IMR-90 (cell line): ENCODE measurements at regions not wholly inside any gene's neighbourhood (a gene's known extent, or its start where the extent isn't known, plus 50 kb on each side); places are given as distances from the start of the nearest gene placed in this dataset.

Source experiments
- ATAC-seq: fragments of 200-7000 bp; cut with Tn5 transposase; 2 replicates; pipeline ENCODE4 v1.9.1; 2020; ENCODE audit warnings: low read depth, mild to moderate bottlenecking, moderate library complexity
- BruUV-seq: library from RNA; stranded (reverse); fragments of 400-500 nt; replicated peaks from 2 replicates; lab custom pipeline; 2021; lab: Mats Ljungman, UMichigan
- CTCF ChIA-PET: fragments of 300-600 bp; formaldehyde crosslinking; extraction: SDS; loops from one replicate; lab custom pipeline; 2021; ENCODE audit warnings: antibody characterized with exemption; lab: Yijun Ruan, JAX
- POLR2A ChIA-PET: fragments of 300-600 bp; sonication (Branson Sonifier 250); formaldehyde crosslinking; loops from one replicate; lab custom pipeline; 2022; ENCODE audit warnings: antibody characterized with exemption; ENCODE audit not compliant: unreplicated experiment; lab: Charles Lee
- DNase-seq: peaks from one replicate; pipeline ENCODE4 v3.0.0; 2013
- H2AFZ ChIP-seq: replicated peaks from 2 replicates; pipeline ENCODE3; 2013; ENCODE audit warnings: low read length, mild to moderate bottlenecking; ENCODE audit not compliant: poor library complexity
- H2AK5ac ChIP-seq: 2 replicates; pipeline ENCODE4 v1.6.1; 2013; ENCODE audit warnings: low read depth, low read length, inconsistent platforms
- H2AK9ac ChIP-seq: replicated peaks from 2 replicates; pipeline ENCODE3; 2013; ENCODE audit warnings: mild to moderate bottlenecking, low read depth, low read length, moderate library complexity; ENCODE audit not compliant: poor library complexity
- H2BK120ac ChIP-seq: 2 replicates; pipeline ENCODE4 v1.6.1; 2013; ENCODE audit warnings: low read depth, low read length, inconsistent platforms
- H2BK15ac ChIP-seq: 3 replicates; pipeline ENCODE4 v1.6.1; 2013; ENCODE audit warnings: low read depth, low read length, inconsistent platforms
- H2BK20ac ChIP-seq: 2 replicates; pipeline ENCODE4 v1.6.1; 2013; ENCODE audit warnings: low read depth, mild to moderate bottlenecking, inconsistent platforms, low read length, moderate library complexity
- H2BK5ac ChIP-seq: 2 replicates; pipeline ENCODE4 v1.6.1; 2013; ENCODE audit warnings: mild to moderate bottlenecking, low read depth, low read length, inconsistent platforms; ENCODE audit not compliant: poor library complexity, severe bottlenecking
- H3K14ac ChIP-seq: replicated peaks from 2 replicates; pipeline ENCODE4 v1.6.1; 2013; ENCODE audit warnings: low read depth, low read length, inconsistent platforms
- H3K18ac ChIP-seq: 2 replicates; pipeline ENCODE4 v1.6.1; 2013; ENCODE audit warnings: low read depth, low read length, control low read depth
- H3K23ac ChIP-seq: 2 replicates; pipeline ENCODE4 v1.6.1; 2013; ENCODE audit warnings: low read depth, low read length, inconsistent platforms
- H3K27ac ChIP-seq: 2 replicates; pipeline ENCODE4 v1.5.1; 2013; ENCODE audit warnings: mild to moderate bottlenecking, control low read depth, low read length; ENCODE audit not compliant: insufficient read depth
- H3K27me3 ChIP-seq: 2 replicates; pipeline ENCODE4 v1.6.1; 2013; ENCODE audit warnings: low read length; ENCODE audit not compliant: control insufficient read depth, insufficient read depth
- H3K36me3 ChIP-seq: 2 replicates; pipeline ENCODE4 v1.6.1; 2013; ENCODE audit warnings: low read length, mixed read lengths; ENCODE audit not compliant: control insufficient read depth, insufficient read depth
- H3K4ac ChIP-seq: 2 replicates; pipeline ENCODE4 v1.6.1; 2013; ENCODE audit warnings: low read depth, low read length, inconsistent platforms
- H3K4me1 ChIP-seq: 2 replicates; pipeline ENCODE4 v1.6.1; 2013; ENCODE audit warnings: low read length, mixed read lengths; ENCODE audit not compliant: control insufficient read depth, insufficient read depth
- H3K4me2 ChIP-seq: 2 replicates; pipeline ENCODE4 v1.6.1; 2013; ENCODE audit warnings: low read depth, mild to moderate bottlenecking, control low read depth, low read length, moderate library complexity
- H3K4me3 ChIP-seq: 2 replicates; pipeline ENCODE4 v1.5.1; 2013; ENCODE audit warnings: low read depth, mild to moderate bottlenecking, control low read depth, low read length, moderate library complexity; ENCODE audit not compliant: insufficient read depth
- H3K56ac ChIP-seq: 2 replicates; pipeline ENCODE4 v1.6.1; 2013; ENCODE audit warnings: low read length, inconsistent platforms; ENCODE audit not compliant: insufficient read depth; ENCODE audit errors: extremely low read depth
- H3K79me1 ChIP-seq, 2 experiments: 2 replicates each; pipeline ENCODE4 v1.6.1; 2013; ENCODE audit warnings: low read length in 2 of 2, inconsistent platforms in 1 of 2, low read depth in 1 of 2
- H3K9ac ChIP-seq: 2 replicates; pipeline ENCODE4 v1.6.1; 2013; ENCODE audit warnings: low read depth, low read length, control low read depth
- H3K9me1 ChIP-seq: 2 replicates; pipeline ENCODE4 v1.6.1; 2013; ENCODE audit warnings: low read length, inconsistent platforms; ENCODE audit not compliant: insufficient read depth
- H3K9me3 ChIP-seq: 2 replicates; pipeline ENCODE4 v1.6.1; 2013; ENCODE audit warnings: low read length; ENCODE audit not compliant: control insufficient read depth, insufficient read depth
- H4K20me1 ChIP-seq: 2 replicates; pipeline ENCODE4 v1.6.1; 2013; ENCODE audit warnings: low read length, inconsistent platforms; ENCODE audit not compliant: insufficient read depth
- H4K5ac ChIP-seq: 2 replicates; pipeline ENCODE4 v1.6.1; 2013; ENCODE audit warnings: mild to moderate bottlenecking, low read depth, low read length, control low read depth
- H4K8ac ChIP-seq, 2 experiments: 2 replicates each; pipeline ENCODE4 v1.6.1; 2013; ENCODE audit warnings: low read depth in 2 of 2, low read length in 2 of 2, control low read depth in 1 of 2, inconsistent platforms in 1 of 2
- H4K91ac ChIP-seq: 2 replicates; pipeline ENCODE4 v1.6.1; 2013; ENCODE audit warnings: low read depth, low read length, inconsistent platforms; ENCODE audit not compliant: insufficient read depth
- BHLHE40 ChIP-seq: fragments of 150-350 bp; IDR thresholded peaks from 2 replicates; pipeline ENCODE4 v1.6.1; 2016; ENCODE audit warnings: mild to moderate bottlenecking, low read depth, low read length
- CEBPB ChIP-seq: IDR thresholded peaks from 2 replicates; pipeline ENCODE4 v1.6.1; 2012; ENCODE audit warnings: low read depth, low read length, improper control_type of control experiment
- CHD1 ChIP-seq: IDR thresholded peaks from 2 replicates; pipeline ENCODE4 v1.6.1; 2012; ENCODE audit warnings: low read depth, low read length, improper control_type of control experiment
- FOS ChIP-seq: fragments of 150-350 bp; IDR thresholded peaks from 2 replicates; pipeline ENCODE4 v1.6.1; 2016; ENCODE audit warnings: low read depth, low read length
- MAFK ChIP-seq: IDR thresholded peaks from 2 replicates; pipeline ENCODE4 v1.6.1; 2012; ENCODE audit warnings: low read depth, low read length, improper control_type of control experiment
- MAZ ChIP-seq: IDR thresholded peaks from 2 replicates; pipeline ENCODE4 v1.6.1; 2012; ENCODE audit warnings: low read depth, mild to moderate bottlenecking, low read length, improper control_type of control experiment, moderate library complexity, borderline replicate concordance
- MXI1 ChIP-seq: IDR thresholded peaks from 2 replicates; pipeline ENCODE4 v1.6.1; 2012; ENCODE audit warnings: low read depth, mild to moderate bottlenecking, low read length, moderate library complexity, borderline replicate concordance
- NFE2L2 ChIP-seq: fragments of 150-350 bp; IDR thresholded peaks from 2 replicates; pipeline ENCODE4 v1.6.1; 2016; ENCODE audit warnings: low read depth, mild to moderate bottlenecking, low read length
- POLR2A ChIP-seq: IDR thresholded peaks from 2 replicates; pipeline ENCODE4 v1.6.1; 2012; ENCODE audit warnings: mild to moderate bottlenecking, low read depth, low read length
- RAD21 ChIP-seq: IDR thresholded peaks from 2 replicates; pipeline ENCODE4 v1.6.1; 2012; ENCODE audit warnings: low read length, improper control_type of control experiment
- RCOR1 ChIP-seq: IDR thresholded peaks from 2 replicates; pipeline ENCODE4 v1.6.1; 2012; ENCODE audit warnings: mild to moderate bottlenecking, low read length, improper control_type of control experiment; ENCODE audit not compliant: insufficient replicate concordance
- RFX5 ChIP-seq: IDR thresholded peaks from 2 replicates; pipeline ENCODE4 v1.8.0; 2012; ENCODE audit warnings: low read depth, mild to moderate bottlenecking, low read length, moderate library complexity
- WGBS, 2 experiments: methylation state at CpG; one replicate each; pipeline versions ENCODE4 v1.1.5 to v1.1.7; 2013; ENCODE audit warnings: missing lambda C conversion rate in 2 of 2; ENCODE audit not compliant: insufficient read length in 1 of 2; ENCODE audit errors: extremely low coverage in 2 of 2; 5-methylcytosine and 5-hydroxymethylcytosine counted together
- dilution Hi-C: fragments of 300-500 bp; cut with HindIII; formaldehyde crosslinking; loops from one replicate; pipeline ENCODE4 v1.14.3; 2018; ENCODE audit warnings: low sequenced_read_pairs; ENCODE audit not compliant: unreplicated experiment
- in situ Hi-C: fragments of 300-500 bp; cut with MboI; formaldehyde crosslinking; loops from 3 replicates; pipeline ENCODE4 v1.14.3; 2019; ENCODE audit warnings: low sequenced_read_pairs, inconsistent platforms, mixed read lengths
- intact Hi-C: fragments of 100-400 bp; cut with micrococcal nuclease; formaldehyde crosslinking; loops from 2 replicates; pipeline ENCODE4 v1.10.0; 2022
- TF ChIP-seq, protein P1 (sequence below): fragments of 150-350 bp; IDR thresholded peaks from 2 replicates; pipeline ENCODE4 v1.6.1; 2016; ENCODE audit warnings: low read depth, mild to moderate bottlenecking, low read length, moderate library complexity, borderline replicate concordance
- TF ChIP-seq, protein P2 (sequence below): fragments of 150-350 bp; IDR thresholded peaks from 2 replicates; pipeline ENCODE4 v1.6.1; 2017; ENCODE audit warnings: mild to moderate bottlenecking, antibody characterized with exemption, low read length, low read depth
- TF ChIP-seq, protein P3 (sequence below): conservative IDR thresholded peaks from 2 replicates; pipeline ENCODE4 v1.5.1; 2012; ENCODE audit warnings: mild to moderate bottlenecking, low read depth, low read length, improper control_type of control experiment

DNA sequence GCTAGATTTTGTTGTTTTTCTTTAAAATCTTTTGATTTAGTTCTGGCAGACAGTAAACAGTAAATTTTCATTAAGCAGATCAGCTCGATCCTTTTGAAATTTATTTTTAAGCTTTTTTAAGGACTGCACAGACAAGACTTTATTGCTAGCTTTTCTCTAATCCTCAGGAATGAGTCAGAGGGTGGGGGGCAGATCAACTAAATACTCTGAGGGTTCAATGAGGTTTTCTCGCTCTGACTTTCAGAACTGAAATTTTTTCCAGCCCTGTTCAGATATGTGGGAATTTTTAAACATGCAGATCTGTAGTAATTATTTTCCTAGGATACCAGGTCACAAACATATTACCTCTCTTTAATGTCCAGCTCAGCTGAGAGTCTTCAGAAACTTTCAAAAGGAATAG, 977.2 kb downstream of the CDH11 start:
- ChIA-PET POLR2A (no interaction called here), CTCF (interaction anchor here (0.6 to 0.8 kb wide), 3 partner anchors 9 to 973 kb away, joined by 3 read pairs; no protein-coding TSS in a partner anchor)
- Histone ChIP-seq H3K9me3 (no peaks in the 10 kb centered on the region), H2BK5ac (no peak overlapping the region), H4K20me1 (no peaks in the 10 kb centered on the region), H2AFZ (no peak overlapping the region), H3K4me2 (no peak overlapping the region), H4K8ac (no peak overlapping the region), H2AK9ac (no peak overlapping the region), H2AK5ac (no peak overlapping the region), H3K27me3 (no peaks in the 10 kb centered on the region), H3K4me1 (no peaks in the 10 kb centered on the region), H4K5ac (no peak overlapping the region), H3K4me3 (no peak overlapping the region), H3K79me1 (no peaks in the 10 kb centered on the region), H3K9ac (no peak overlapping the region), H3K18ac (no peak overlapping the region), H2BK20ac (no peak overlapping the region), H2BK120ac (no peak overlapping the region), H3K4ac (no peak overlapping the region), H3K36me3 (no peaks in the 10 kb centered on the region), H3K56ac (no peak overlapping the region), H3K23ac (no peak overlapping the region), H3K14ac (no peak overlapping the region), H3K9me1 (no peaks in the 10 kb centered on the region), H2BK15ac (no peak overlapping the region), H4K91ac (no peak overlapping the region), H3K27ac (no peak overlapping the region)
- TF ChIP-seq MAFK: no peak
- TF ChIP-seq, protein P1, sequence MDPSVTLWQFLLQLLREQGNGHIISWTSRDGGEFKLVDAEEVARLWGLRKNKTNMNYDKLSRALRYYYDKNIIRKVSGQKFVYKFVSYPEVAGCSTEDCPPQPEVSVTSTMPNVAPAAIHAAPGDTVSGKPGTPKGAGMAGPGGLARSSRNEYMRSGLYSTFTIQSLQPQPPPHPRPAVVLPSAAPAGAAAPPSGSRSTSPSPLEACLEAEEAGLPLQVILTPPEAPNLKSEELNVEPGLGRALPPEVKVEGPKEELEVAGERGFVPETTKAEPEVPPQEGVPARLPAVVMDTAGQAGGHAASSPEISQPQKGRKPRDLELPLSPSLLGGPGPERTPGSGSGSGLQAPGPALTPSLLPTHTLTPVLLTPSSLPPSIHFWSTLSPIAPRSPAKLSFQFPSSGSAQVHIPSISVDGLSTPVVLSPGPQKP: no peak
- TF ChIP-seq BHLHE40: no peak
- no peak for TF ChIP-seq RAD21
- TF ChIP-seq MAZ: no peak
- no peak for TF ChIP-seq RCOR1
- TF ChIP-seq NFE2L2: no peak
- no peak for TF ChIP-seq CEBPB
- no peak for TF ChIP-seq POLR2A
- TF ChIP-seq FOS: no peak
- no peak for TF ChIP-seq CHD1
- TF ChIP-seq MXI1: no peak
- no peak for TF ChIP-seq RFX5
- TF ChIP-seq, protein P2, sequence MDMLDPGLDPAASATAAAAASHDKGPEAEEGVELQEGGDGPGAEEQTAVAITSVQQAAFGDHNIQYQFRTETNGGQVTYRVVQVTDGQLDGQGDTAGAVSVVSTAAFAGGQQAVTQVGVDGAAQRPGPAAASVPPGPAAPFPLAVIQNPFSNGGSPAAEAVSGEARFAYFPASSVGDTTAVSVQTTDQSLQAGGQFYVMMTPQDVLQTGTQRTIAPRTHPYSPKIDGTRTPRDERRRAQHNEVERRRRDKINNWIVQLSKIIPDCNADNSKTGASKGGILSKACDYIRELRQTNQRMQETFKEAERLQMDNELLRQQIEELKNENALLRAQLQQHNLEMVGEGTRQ: no peak
- TF ChIP-seq, protein P3, sequence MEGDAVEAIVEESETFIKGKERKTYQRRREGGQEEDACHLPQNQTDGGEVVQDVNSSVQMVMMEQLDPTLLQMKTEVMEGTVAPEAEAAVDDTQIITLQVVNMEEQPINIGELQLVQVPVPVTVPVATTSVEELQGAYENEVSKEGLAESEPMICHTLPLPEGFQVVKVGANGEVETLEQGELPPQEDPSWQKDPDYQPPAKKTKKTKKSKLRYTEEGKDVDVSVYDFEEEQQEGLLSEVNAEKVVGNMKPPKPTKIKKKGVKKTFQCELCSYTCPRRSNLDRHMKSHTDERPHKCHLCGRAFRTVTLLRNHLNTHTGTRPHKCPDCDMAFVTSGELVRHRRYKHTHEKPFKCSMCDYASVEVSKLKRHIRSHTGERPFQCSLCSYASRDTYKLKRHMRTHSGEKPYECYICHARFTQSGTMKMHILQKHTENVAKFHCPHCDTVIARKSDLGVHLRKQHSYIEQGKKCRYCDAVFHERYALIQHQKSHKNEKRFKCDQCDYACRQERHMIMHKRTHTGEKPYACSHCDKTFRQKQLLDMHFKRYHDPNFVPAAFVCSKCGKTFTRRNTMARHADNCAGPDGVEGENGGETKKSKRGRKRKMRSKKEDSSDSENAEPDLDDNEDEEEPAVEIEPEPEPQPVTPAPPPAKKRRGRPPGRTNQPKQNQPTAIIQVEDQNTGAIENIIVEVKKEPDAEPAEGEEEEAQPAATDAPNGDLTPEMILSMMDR: no peak
- BruUV-seq: no TSS peak
- ATAC-seq: no peak
- in situ Hi-C loops: no loop called here
- no peak for DNase-seq
- no CpG with 5 or more reads among the region's 2 CpGs for WGBS, 2 experiments
- intact Hi-C loops: no loop called here
- dilution Hi-C loops: no loop called here
